Small intestine (tissue), 7 donors: ENCODE measurements at regions not wholly inside any gene's neighbourhood (a gene's known extent, or its start where the extent isn't known, plus 50 kb on each side); places are given as distances from the start of the nearest gene placed in this dataset.

Experiments used
- DNase-seq, 2 donors: peaks; one replicate each; pipeline versions ENCODE4 v3.0.0 to v3.0.0-alpha.2; 2013
- FAIRE-seq: peaks from 2 replicates; lab custom pipeline; 2012; peaks lifted over from hg19 to GRCh38; lab: Jason Lieb, UNC
- H3K27ac ChIP-seq, 3 donors: one replicate each; pipeline ENCODE4 v1.5.1; 2013; ENCODE audit warnings: low read length in 2 of 3, mild to moderate bottlenecking in 2 of 3, control low read depth in 1 of 3, inconsistent platforms in 1 of 3, low read depth in 1 of 3, moderate library complexity in 1 of 3
- H3K27me3 ChIP-seq, 3 donors: one replicate each; pipeline ENCODE4 v1.6.1; 2013; ENCODE audit warnings: low read length in 3 of 3, inconsistent platforms in 1 of 3; ENCODE audit not compliant: control insufficient read depth in 3 of 3, insufficient read depth in 3 of 3
- H3K36me3 ChIP-seq, 3 donors: one replicate each; pipeline ENCODE4 v1.6.1; 2013; ENCODE audit warnings: low read length in 3 of 3, inconsistent platforms in 1 of 3, low read depth in 1 of 3, mild to moderate bottlenecking in 1 of 3, moderate library complexity in 1 of 3; ENCODE audit not compliant: control insufficient read depth in 3 of 3, insufficient read depth in 2 of 3
- H3K4me1 ChIP-seq, 3 donors: one replicate each; pipeline ENCODE4 v1.6.1; 2013; ENCODE audit warnings: low read length in 2 of 3, inconsistent platforms in 1 of 3, low read depth in 1 of 3, mild to moderate bottlenecking in 1 of 3, moderate library complexity in 1 of 3; ENCODE audit not compliant: control insufficient read depth in 3 of 3, insufficient read depth in 2 of 3
- H3K4me3 ChIP-seq, 3 donors: one replicate each; pipeline ENCODE4 v1.5.1; 2013; ENCODE audit warnings: low read length in 3 of 3, control low read depth in 1 of 3, inconsistent platforms in 1 of 3, low read depth in 1 of 3, mild to moderate bottlenecking in 1 of 3, moderate library complexity in 1 of 3
- H3K9me3 ChIP-seq, 2 donors: one replicate each; pipeline ENCODE4 v1.6.1; 2013; ENCODE audit warnings: low read depth in 1 of 2, low read length in 1 of 2; ENCODE audit not compliant: control insufficient read depth in 2 of 2, insufficient read depth in 1 of 2
- WGBS, 3 donors: extraction: QIAGEN DNeasy Blood & Tissue Kit; methylation state at CpG; one replicate each; pipeline ENCODE4 v1.1.7; 2013; 5-methylcytosine and 5-hydroxymethylcytosine counted together
- donor health status: healthy with polysubstance abuse.
- donor health status: control.
- donor health status: control.
- donor health status: Bipolar disorder and iron deficiency.
- donor health status: healthy.

- H3K36me3 ChIP-seq, result no peaks in the 10 kb centered on the region
- H3K9me3 ChIP-seq, result no peaks in the 10 kb centered on the region
- no peaks in the 10 kb centered on the region for H3K4me1 ChIP-seq
- no peak overlapping the region for H3K27ac ChIP-seq
- no peak overlapping the region for H3K4me3 ChIP-seq
- peaks cover 0 to 2% (median 0%) of the 10 kb centered on the region in 3 donors for H3K27me3 ChIP-seq
- 63 to 71% (median 63%) methylated on average over 4 of the region's 4 CpGs for WGBS, 3 donors
- DNase-seq (no peak), FAIRE-seq (no peak)
Measured at GRCh38 chr7:94054130-94054529, 50.0 kb upstream of the BET1 start.

- no peak overlapping the region for H3K4me3 ChIP-seq
- H3K36me3 ChIP-seq, result no peaks in the 10 kb centered on the region
- no peak overlapping the region for H3K27ac ChIP-seq
- FAIRE-seq, result no peak
- H3K4me1 ChIP-seq, result no peaks in the 10 kb centered on the region
- peaks cover 0 to 2% (median 0%) of the 10 kb centered on the region in 3 donors for H3K27me3 ChIP-seq
- H3K9me3 ChIP-seq, result no peaks in the 10 kb centered on the region
- no peak for DNase-seq
Measured at GRCh38 chr7:94055963-94056362, 51.8 kb upstream of the BET1 start.

GRCh38 chr7:94056796-94057207 lies 52.6 kb upstream of the BET1 start:
- WGBS, 3 donors, result 48 to 56% (median 53%) methylated on average over 3 of the region's 3 CpGs
- Histone ChIP-seq H3K4me1 (no peaks in the 10 kb centered on the region), H3K4me3 (no peak overlapping the region), H3K36me3 (no peaks in the 10 kb centered on the region), H3K27me3 (peaks cover 0 to 2% (median 0%) of the 10 kb centered on the region in 3 donors), H3K9me3 (no peaks in the 10 kb centered on the region), H3K27ac (no peak overlapping the region)
- FAIRE-seq (no peak), DNase-seq (no peak)

- Histone ChIP-seq H3K36me3 (no peaks in the 10 kb centered on the region), H3K27ac (no peak overlapping the region), H3K4me1 (no peaks in the 10 kb centered on the region), H3K4me3 (no peak overlapping the region), H3K9me3 (no peaks in the 10 kb centered on the region), H3K27me3 (peaks cover 0 to 2% (median 0%) of the 10 kb centered on the region in 3 donors)
- FAIRE-seq (no peak), DNase-seq (no peak)
- WGBS, 3 donors, result 90 to 94% (median 91%) methylated on average over 4 of the region's 4 CpGs
Measured at GRCh38 chr7:94057955-94058354, 53.8 kb upstream of the BET1 start.

GRCh38 chr7:94059746-94060145 lies 55.6 kb upstream of the BET1 start:
- WGBS, 3 donors, result 34 to 60% (median 48%) methylated on average over 5 of the region's 5 CpGs
- no peaks in the 10 kb centered on the region for H3K9me3 ChIP-seq
- FAIRE-seq (no peak), DNase-seq (no peak)
- H3K27ac ChIP-seq, result no peak overlapping the region
- H3K27me3 ChIP-seq, result no peaks in the 10 kb centered on the region
- no peaks in the 10 kb centered on the region for H3K36me3 ChIP-seq
- no peak overlapping the region for H3K4me3 ChIP-seq
- no peaks in the 10 kb centered on the region for H3K4me1 ChIP-seq

- H3K9me3 ChIP-seq, result no peaks in the 10 kb centered on the region
- FAIRE-seq (no peak), DNase-seq (no peak)
- H3K36me3 ChIP-seq, result no peaks in the 10 kb centered on the region
- H3K4me1 ChIP-seq, result no peaks in the 10 kb centered on the region
- H3K27me3 ChIP-seq, result no peaks in the 10 kb centered on the region
- 49 to 56% (median 53%) methylated on average over 5 of the region's 5 CpGs for WGBS, 3 donors
- no peak overlapping the region for H3K4me3 ChIP-seq
- H3K27ac ChIP-seq, result no peak overlapping the region
Measured at GRCh38 chr7:94060752-94061151, 56.6 kb upstream of the BET1 start.

GRCh38 chr7:94061326-94061725 lies 57.2 kb upstream of the BET1 start:
- no peaks in the 10 kb centered on the region for H3K4me1 ChIP-seq
- no peak for FAIRE-seq
- H3K27me3 ChIP-seq, result no peaks in the 10 kb centered on the region
- no peak overlapping the region for H3K27ac ChIP-seq
- H3K36me3 ChIP-seq, result no peaks in the 10 kb centered on the region
- 68 to 76% (median 76%) methylated on average over 3 of the region's 3 CpGs for WGBS, 3 donors
- no peak for DNase-seq
- no peaks in the 10 kb centered on the region for H3K9me3 ChIP-seq
- H3K4me3 ChIP-seq, result no peak overlapping the region

GRCh38 chr7:94062372-94062771 lies 58.2 kb upstream of the BET1 start:
- DNase-seq (no peak), FAIRE-seq (no peak)
- Histone ChIP-seq H3K27ac (no peak overlapping the region), H3K4me3 (no peak overlapping the region), H3K4me1 (no peaks in the 10 kb centered on the region), H3K9me3 (no peaks in the 10 kb centered on the region), H3K36me3 (no peaks in the 10 kb centered on the region), H3K27me3 (no peaks in the 10 kb centered on the region)
- 53 to 88% (median 87%) methylated on average over 3 of the region's 3 CpGs for WGBS, 3 donors

- 32 to 44% (median 35%) methylated on average over 4 of the region's 4 CpGs for WGBS, 3 donors
- H3K4me1 ChIP-seq, result no peaks in the 10 kb centered on the region
- H3K27me3 ChIP-seq, result peaks cover 0 to 4% (median 0%) of the 10 kb centered on the region in 3 donors
- H3K9me3 ChIP-seq, result no peaks in the 10 kb centered on the region
- FAIRE-seq (no peak), DNase-seq (no peak)
- no peaks in the 10 kb centered on the region for H3K36me3 ChIP-seq
- no peak overlapping the region for H3K4me3 ChIP-seq
- H3K27ac ChIP-seq, result no peak overlapping the region
Measured at GRCh38 chr7:94064541-94065191, 60.5 kb upstream of the BET1 start.
